Stimulated activated CD8-positive, alpha-beta memory T cell treated with anti-CD3 and anti-CD28 coated beads, Interleukin-12 subunit alpha, Interleukin-12 subunit beta, amount 100 ng/mL, for 24 hours (primary cell): ENCODE measurements at regions not wholly inside any gene's neighbourhood (a gene's known extent, or its start where the extent isn't known, plus 50 kb on each side); places are given as distances from the start of the nearest gene placed in this dataset.
"Not testable (repeated sequence)": the region's sequence is repeated elsewhere in the genome, so short reads cannot be mapped to it uniquely, and the experiment has no call there.

Source experiments
- DNase-seq: peaks from one replicate; pipeline ENCODE4 v3.0.0-alpha.2; 2020; ENCODE audit errors: extremely low read depth

DNA sequence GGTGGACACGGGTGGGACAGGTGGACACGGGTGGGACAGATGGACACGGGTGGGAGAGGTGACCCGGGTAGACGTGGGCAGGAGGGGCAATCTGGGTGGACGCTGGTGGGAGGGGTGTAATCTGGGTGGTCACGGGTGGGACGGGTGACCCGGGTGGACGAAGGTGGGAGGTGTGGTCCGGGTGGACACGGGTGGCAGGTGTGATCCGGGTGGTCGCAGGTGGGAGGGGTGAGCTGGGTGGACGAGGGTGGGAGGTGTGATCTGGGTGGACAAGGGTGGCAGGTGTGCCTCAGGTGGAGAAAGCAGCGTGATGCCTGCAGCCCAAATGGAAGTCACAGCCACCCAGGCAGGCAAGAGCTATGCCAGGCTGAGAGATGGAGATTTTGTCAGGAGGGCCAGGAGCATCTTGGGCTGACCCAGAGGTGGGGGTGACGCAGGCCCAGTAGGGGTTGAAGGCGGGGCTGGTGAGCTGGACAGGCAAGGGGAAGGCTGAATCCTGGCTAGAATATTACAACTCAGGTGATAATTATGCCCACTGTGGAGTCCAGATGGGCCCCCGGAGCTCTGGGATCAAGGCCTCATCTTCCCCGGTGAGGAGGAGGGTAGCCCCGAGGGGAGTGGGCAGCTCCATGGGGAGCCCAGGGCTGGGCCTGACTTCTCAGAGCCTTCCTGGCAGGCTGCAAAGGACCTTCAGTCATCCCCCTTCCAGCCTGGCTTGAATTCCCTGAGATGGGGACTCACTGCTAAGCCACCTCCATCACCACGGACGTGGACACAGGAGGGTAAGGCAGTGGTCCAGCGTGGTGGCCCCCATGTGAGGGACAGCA lies 100.0 kb downstream of the ADRA2C start:
- no peak for DNase-seq

DNA sequence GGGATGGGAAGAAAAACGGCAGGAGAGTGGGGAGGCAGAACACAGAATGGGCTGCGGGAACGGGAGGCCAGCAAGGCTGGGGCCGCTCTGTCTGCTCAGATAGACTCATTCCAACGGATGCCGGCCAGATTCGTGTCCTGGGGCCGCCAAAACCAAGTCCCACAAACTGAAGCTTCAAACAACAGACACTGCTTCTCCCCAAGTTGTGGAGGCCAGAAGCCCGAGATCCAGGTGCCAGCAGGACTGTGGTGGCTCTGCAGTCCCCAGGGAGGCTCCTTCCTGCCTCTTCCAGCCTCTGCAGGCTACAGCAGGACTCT lies 100.6 kb downstream of the ADRA2C start:
- no peak for DNase-seq

DNA sequence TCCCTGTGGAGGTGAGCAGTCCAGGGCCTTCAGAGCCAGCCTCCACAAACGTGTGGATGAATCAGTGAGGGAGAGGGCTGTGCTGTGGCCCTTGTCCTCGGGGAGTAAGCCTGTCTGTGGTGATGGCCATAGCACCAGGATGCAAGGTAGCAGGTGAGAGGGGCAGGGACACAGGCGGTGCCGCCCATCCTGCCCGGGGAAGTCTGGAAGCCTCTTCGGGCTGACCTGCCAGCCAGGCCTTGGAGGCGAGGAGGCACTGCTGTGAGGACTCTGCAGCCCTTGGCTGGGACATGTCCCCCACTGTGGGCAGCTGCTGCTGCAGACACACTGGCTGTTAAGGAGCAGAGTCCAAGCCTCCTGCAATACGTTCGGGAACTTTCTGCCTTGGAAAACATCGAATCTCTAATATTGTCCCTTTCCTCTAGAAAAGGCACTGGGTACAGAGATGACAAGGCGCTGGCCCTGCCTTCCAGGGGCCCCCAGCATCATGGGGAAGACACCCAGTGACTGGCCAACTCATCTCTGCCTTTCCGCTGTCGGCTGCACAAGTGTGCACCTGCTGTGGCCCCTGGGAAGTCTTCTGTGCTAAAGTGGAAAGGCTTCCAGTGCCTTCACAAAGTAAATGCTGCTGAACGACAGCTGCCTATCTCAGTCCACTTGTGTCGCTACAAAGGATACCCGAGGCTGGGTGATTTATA lies 101.4 kb downstream of the ADRA2C start:
- no peak for DNase-seq

DNA sequence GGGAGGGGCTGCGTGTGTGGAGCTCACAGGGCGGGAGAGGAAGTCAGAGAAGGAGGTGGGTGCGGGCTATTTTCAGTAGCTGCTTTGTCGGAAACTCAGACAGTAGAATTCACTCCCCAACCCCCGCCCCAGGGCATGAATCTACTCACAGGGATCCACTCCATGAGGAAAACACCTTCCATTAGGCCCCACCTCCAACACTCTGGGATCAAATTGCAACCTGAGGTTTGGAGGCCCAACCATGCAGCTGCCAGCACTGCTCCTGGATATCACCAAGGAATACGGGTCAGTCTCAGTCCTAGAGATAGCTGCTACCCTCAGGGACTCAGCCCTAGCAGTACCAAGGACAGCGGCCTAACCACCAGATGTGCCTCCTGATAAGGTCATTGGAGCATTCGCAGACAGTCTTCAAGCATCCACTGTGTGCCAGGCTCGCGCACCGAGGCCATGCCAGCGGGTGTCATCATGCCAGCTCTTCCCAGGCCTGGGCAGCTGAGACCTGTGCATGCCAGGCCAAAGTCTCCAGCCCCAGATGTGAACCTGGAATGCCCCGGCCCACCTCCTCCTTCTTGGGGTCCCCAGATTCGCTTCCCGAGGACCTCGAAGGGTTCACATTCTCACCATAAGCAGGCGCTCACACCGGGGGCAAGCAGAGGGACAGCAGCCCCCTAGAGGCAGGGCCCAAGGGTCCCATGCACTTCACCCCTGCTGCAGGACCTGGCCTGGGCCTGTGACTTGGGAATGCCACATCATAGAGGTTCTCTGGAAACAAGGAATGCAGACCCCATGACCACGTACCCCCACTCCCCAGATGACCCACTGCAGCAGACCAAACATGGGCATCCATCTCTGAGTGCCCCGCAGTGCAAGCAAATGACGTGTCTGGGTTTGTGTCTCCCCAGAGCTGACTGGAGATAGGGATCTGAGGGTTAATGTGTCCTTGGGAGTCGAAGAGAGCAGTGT lies 102.3 kb downstream of the ADRA2C start:
- DNase-seq, result no peak

DNA sequence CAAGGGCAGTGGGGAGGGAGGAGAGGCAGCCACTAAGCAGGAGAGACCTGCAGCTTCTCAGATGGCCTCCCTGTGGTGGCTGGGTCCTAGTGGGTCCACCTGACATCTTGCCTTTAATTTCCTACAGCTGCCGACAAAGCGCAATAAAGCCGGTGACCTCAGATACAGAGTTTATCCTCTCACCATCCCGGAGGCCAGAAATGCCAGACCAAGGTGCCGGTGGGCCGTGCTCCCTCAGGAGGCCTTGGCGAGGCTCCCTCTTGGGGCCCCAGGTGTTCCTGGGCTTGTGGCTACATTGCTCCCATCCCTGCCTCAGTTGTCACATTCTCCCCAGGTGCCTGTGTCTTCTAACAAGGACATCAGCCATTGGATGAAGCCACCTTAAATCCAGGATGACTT lies 103.0 kb downstream of the ADRA2C start:
- DNase-seq, result no peak

DNA sequence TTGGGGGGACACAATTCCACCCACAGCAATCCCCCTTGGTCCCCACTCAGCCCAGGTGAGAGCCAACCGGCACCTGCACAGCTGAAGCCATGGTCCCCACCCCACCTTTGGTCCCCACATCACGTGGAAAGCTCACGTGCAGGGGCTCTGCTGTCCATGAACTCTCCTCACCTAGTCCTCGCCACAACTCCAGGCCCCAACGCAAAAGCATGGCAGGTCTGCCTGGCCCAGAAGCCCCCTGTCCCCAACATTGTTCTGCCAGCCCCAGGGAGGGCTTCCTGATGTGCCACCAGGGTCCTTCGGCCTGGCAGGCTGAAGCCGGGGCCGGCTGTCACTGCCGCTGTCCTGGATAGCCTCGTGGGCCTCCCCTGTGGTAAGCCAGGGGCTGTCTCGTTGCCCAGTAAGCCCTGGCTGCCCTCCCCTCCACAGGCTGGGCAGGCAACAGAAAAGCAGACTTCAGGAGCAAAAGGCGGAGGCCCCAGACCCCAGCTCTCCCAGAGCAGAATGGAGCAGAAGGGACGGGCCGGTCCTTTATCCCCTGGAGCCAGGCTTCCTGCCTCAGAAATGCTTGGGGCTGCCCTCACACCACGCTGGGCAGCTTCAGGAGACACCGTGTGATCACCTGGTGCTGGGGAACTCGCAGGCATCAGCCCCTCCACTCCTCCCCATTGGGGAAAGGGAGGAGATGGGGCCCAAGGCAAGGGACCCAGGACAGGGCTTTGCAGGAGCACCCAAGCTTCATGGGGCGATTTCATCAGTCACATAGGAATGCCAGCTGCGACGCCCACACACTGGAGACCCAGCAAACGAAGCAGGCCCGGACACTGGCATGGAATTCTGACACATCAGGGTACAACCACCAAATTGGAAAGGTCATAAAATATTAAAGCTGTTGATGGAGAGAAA lies 103.7 kb downstream of the ADRA2C start:
- DNase-seq, result no peak

DNA sequence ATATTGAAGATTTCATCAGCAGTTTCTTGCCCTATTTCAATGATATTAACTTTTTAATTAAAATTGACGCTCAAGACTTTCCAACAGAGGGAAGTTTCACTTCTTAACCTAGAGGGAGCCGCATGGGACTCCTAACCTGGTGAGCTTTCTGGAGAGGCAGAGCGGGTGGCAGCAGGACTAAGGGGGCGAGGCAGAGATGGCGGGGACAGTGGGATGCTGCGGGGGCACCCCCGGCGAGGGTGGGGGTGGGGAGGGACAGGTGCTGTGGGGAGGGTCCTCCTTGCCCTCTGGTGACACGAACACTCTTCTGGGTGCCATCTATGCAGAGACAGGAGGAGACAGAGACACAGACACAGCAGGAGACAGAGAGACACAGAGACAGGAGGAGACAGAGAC lies 104.4 kb downstream of the ADRA2C start:
- DNase-seq, result no peak

DNA sequence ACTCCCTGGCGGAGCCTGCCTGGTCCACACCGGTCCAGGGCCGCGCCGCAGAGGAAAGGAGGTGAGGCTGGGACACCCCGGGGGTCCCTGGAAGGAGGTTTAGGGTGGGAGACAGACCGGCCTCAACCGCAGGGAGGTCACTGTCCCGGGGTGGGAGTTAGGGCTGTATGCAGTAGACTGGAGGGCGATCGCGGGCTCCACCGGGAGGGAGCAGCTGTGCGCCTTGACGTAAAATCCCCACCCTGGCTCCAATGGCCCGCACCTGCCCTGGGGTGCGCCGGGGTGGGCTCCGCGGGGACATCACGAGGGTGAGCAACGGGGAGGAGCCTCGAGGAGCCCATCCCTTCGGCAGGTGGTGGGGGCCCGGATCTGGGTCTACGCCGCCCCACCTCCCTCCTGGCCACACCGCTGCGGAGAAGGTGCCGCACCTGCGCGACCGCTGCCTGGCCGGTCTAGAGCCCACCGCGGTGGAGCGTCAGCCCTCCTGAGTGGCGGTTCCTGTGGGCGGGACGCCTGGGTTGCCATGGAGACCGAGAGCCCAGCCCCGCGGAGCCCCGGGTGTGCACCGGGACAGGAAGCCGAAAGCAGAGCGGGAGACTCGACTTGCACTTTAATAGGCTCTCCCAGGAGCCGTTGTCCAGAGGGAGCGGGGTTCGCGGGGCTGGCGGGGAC lies 105.1 kb downstream of the ADRA2C start:
- no peak for DNase-seq

DNA sequence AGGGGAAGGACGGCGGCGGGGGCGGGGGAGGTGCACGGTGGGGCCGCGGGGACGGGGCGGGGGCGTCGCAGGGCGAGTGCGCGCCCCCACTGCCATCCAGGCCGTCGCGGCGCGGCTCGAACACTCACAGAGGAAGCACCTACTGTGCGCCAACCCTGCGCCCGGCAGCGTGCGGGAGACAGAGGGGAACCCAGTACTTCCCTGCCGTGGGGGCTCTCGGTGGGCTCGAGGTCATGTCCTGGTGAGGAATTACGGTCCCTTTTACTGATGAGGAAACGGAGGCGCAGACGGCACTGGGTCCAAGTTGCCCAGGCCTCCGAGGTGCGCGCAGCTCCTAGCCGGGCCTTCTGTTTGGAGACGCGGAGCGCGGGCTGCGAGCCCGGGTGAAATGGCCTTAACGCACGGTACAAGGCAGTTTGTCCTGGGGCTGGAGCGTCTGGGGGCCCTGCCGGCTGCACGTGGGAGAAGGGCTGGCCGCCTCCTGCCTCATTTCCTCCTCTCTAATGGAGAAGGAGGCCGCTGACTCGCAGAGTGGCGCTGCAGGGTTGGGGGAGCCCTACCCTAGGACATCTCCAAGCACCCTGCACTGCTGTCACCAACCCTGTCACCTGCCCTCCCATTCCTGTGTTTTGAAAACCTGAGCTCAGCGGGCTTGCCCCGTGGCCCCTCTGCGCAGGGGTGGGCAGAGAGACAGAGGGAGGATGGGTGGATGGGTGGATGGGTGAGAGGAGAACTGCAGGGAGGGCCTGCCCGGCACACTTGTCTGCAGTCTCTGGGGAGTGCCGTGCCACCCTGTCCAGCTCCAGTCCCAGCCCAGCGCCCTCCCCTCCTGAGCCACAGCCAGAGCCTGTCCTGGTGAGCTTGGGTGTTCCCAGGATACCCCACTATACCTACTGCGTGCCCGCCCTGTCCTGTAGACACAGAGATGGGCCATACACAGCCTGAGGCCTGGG lies 106.0 kb downstream of the ADRA2C start:
- no peak for DNase-seq

DNA sequence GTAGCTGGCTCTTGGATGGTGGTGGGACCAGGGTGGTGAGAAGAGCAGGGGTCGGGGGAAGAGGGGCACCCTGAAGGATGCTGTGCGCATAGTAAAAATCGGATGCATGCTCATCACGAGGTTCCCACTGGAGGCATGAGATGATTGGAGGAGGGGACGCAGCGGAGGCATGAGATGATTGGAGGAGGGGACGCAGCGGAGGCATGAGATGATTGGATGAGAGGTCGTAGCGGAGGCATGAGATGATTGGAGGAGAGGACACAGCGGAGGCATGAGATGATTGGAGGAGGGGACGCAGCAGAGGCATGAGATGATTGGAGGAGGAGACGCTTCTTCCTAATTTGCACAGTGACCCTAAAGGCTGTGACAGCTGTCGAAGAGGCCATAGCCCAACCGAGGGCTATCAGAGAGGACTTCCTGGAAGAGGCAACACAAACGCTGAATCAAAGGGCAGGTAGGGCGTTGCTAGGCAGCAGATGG lies 106.7 kb downstream of the ADRA2C start:
- DNase-seq, result no peak

DNA sequence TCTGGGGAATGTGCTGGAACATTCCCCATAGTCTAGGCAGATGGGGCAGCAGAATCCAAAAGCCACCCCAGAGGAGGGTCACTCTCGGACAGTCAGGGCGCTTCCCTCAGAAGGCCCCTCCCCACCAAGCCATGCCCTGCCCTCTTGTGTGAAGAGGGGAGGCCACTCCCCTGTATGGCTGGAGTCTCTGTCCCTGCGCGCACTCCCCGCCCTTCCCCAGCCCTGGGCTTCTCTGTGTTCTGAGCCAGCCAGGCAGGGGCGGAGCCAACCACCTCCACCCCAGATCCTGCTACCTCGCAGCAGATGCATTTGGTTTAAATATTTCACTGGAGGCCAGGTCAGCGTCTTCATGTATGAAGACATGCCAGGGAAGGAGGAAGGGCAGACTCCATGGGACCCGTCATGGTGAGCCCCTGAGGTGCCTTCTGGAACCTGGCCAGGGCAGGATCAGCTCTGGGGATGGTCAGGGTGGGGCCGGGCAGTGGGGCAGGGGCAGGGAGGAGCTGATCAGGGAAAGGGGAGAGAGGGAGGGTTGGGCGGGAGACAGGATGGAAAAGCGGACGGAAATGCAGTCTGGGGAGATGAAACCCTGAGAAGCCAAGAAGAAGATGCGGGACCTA lies 107.3 kb downstream of the ADRA2C start:
- DNase-seq, result no peak

DNA sequence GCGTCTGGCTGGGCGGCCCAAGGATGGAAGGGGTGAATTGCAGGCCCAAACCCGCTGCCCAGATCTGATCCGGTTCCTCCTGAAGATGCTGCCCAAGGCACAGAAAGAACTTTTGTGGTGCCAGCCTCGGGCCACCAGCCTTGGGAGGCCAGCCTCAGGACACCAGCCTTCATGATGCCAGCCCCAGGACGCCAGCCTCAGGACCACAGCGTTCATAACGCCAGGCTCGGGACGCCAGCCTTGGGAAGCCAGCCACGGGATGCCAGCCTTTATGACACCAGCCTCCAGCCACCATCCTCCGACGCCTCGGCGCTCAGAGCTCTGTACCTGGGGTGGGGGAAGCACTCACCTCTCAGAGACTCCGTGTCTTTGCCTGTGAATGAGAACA lies 107.8 kb downstream of the ADRA2C start:
- no peak for DNase-seq

DNA sequence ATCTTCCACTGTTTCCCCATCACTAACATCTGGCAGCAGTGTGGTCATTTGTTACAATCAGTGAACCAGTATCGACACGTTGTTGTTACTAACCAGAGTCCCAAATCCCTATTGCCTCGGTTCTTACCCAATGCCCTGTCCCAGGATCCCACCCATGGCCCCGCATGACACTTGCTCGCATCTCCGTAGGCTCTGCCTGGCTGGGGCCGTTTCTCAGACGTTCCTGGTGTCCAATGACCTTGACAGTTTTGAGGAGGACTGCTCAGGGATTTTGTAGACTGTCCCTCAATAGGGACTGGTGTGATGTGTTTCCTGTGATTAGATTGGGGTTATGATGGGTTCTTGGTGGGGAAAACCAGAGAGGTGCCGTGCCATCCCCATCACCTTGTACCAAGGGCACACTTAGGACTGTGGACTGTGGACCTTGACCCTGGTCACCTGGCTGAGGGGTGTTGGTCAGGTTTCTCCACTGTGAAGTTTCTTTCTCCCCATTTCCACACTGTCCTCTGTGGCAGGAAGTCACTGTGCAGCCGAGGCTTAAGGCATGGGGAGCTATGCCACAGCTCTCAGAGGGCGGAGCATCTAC lies 108.4 kb downstream of the ADRA2C start:
- DNase-seq, result no peak

DNA sequence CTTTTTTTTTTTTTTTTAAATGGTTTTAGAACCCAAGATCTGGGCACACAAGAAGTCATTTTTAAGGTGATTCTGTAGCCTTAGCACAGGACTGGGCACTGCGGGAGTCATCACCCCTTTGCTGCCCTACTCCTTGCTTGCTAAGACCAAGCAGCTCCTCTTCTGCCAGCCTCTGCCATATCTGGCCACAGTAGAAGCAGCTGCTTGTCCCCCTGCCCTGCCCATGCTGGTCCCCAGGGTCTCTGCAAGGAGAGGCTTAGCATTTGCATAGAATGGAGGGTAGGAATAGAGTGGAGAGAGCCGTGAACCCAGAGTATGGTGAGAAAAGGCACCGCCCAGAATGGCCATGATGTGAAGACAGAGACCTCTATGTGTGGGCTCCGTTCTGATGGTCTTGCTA lies 109.3 kb downstream of the ADRA2C start:
- no peak for DNase-seq

DNA sequence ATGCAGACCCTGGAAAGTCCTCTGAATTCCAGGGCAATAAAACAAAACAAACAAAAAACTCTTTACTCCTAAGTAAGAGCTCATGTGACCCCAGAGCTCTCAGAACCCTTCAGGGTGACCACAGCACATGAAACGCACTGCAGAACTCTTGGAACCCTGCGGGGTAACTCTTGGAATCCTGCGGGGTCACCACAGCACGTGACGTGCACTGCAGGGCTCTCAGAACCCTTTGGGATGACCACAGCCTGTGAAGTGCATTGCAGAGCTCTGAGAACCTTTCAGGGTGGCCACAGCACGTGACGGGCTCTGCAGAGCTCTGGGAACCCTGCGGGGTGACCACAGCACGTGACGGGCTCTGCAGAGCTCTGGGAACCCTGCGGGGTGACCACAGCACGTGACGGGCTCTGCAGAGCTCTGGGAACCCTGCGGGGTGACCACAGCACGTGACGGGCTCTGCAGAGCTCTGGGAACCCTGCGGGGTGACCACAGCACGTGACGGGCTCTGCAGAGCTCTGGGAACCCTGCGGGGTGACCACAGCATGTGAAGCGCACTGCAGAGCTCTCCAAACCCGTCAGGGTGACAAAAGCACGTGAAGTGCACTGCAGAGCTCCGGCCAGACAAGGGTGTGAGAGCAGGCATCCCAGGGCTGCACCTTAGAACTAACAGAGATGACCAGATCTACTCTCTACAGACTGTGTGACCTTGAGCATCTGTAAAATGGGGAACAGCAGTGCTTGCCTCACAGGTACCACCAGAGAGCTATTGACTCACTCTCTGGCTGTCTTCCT lies 110.1 kb downstream of the ADRA2C start:
- DNase-seq, result not testable (repeated sequence)

DNA sequence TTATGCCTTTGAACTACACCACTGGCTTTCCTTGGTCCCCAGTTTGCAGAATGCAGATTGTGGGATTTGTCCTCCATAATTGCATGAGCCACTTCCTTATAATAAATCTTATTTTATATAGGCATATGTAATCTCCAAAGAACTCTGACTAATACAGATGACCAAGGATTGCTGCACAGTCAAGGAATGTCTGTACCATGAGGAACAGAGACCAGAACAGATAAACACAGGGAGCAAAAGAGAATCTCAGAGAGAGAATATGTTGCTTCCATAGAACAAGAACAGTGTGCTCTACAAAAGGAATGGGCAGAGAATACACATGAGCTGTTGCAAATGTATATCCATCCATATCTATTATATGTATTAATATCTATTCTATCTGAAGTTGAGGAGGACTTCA lies 111.1 kb downstream of the ADRA2C start:
- no peak for DNase-seq

DNA sequence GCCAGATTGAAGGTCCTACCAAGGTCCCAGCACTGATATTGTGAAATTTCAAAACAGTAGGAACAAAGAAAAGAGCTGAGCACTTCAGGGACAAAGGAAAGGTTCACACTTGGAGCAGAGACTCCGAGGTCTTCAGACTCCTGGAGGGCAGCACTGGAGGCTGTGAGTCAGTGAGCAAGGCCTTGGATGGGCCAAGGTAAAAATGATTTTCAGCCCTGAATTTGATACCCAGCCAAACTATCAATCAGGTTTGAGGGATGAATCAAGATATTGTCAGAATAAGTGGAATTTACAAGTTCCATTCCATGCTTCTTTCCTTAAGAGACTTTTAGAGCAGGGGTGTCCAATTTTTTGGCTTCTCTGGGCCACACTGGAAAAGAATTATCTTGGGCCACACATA lies 111.7 kb downstream of the ADRA2C start:
- no peak for DNase-seq

DNA sequence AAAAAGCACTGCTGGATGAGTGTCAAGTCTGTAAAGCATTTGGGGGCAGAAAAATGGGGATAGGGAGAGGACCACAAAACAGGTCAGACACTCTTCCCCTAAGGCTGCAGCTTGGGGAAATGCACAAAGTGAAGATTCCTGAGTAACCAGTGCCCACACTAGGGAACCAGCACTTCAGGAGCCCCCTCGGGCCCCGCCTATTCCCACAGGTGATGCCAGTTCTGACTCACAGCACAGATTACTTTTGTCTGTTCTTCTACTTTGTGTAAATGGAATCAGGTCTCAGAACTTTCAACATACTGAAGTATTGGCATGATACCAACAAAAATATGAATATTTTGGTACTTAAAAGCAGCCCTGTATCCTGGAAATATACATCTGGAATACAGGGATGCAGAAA lies 112.5 kb downstream of the ADRA2C start:
- DNase-seq, result no peak
